Mesendoderm (in vitro differentiated cells): ENCODE measurements at regions not wholly inside any gene's neighbourhood (a gene's known extent, or its start where the extent isn't known, plus 50 kb on each side); places are given as distances from the start of the nearest gene placed in this dataset.

ENCODE experiments used
- DNase-seq: peaks from one replicate; pipeline ENCODE4 v3.0.0; 2013
- H2AK5ac ChIP-seq: 2 replicates; pipeline ENCODE4 v1.6.1; 2013; ENCODE audit warnings: low read length, inconsistent platforms
- H2BK120ac ChIP-seq: 2 replicates; pipeline ENCODE4 v1.6.1; 2013; ENCODE audit warnings: low read depth, mild to moderate bottlenecking, low read length, moderate library complexity, mixed read lengths
- H2BK15ac ChIP-seq: replicated peaks from 2 replicates; pipeline ENCODE4 v1.6.1; 2013; ENCODE audit warnings: low read depth, mild to moderate bottlenecking, moderate library complexity
- H2BK5ac ChIP-seq: 2 replicates; pipeline ENCODE4 v1.6.1; 2013; ENCODE audit warnings: low read length, inconsistent platforms
- H3K18ac ChIP-seq: 2 replicates; pipeline ENCODE4 v1.6.1; 2013; ENCODE audit warnings: mild to moderate bottlenecking, low read length, mixed read lengths
- H3K23ac ChIP-seq: one replicate; pipeline ENCODE4 v1.6.1; 2013; ENCODE audit warnings: low read length
- H3K27ac ChIP-seq: 2 replicates; pipeline ENCODE4 v1.5.1; 2013; ENCODE audit warnings: low read depth, mild to moderate bottlenecking, inconsistent platforms, low read length, moderate library complexity
- H3K27me3 ChIP-seq: 2 replicates; pipeline ENCODE4 v1.6.1; 2013; ENCODE audit warnings: low read length, control low read depth, mild to moderate bottlenecking, inconsistent platforms; ENCODE audit not compliant: insufficient read depth, poor library complexity
- H3K36me3 ChIP-seq: 2 replicates; pipeline ENCODE4 v1.6.1; 2013; ENCODE audit warnings: low read length, inconsistent platforms; ENCODE audit not compliant: control insufficient read depth, insufficient read depth
- H3K4ac ChIP-seq: one replicate; pipeline ENCODE4 v1.6.1; 2013; ENCODE audit warnings: low read depth, mild to moderate bottlenecking, low read length, moderate library complexity
- H3K4me1 ChIP-seq: 2 replicates; pipeline ENCODE4 v1.6.1; 2013; ENCODE audit warnings: low read depth, low read length, inconsistent platforms; ENCODE audit not compliant: control insufficient read depth
- H3K4me2 ChIP-seq: 2 replicates; pipeline ENCODE4 v1.6.1; 2013; ENCODE audit warnings: low read length
- H3K4me3 ChIP-seq: 2 replicates; pipeline ENCODE4 v1.5.1; 2013; ENCODE audit warnings: mild to moderate bottlenecking, low read length
- H3K56ac ChIP-seq: one replicate; pipeline ENCODE4 v1.6.1; 2013; ENCODE audit warnings: low read length
- H3K79me1 ChIP-seq: 2 replicates; pipeline ENCODE4 v1.6.1; 2013; ENCODE audit warnings: low read length, inconsistent platforms
- H3K79me2 ChIP-seq: 2 replicates; pipeline ENCODE4 v1.6.1; 2013; ENCODE audit warnings: mild to moderate bottlenecking, low read length; ENCODE audit not compliant: control insufficient read depth, insufficient read depth
- H3K9ac ChIP-seq: 2 replicates; pipeline ENCODE4 v1.6.1; 2013; ENCODE audit warnings: low read length, inconsistent platforms
- H4K5ac ChIP-seq: one replicate; pipeline ENCODE4 v1.6.1; 2013; ENCODE audit warnings: low read length
- H4K8ac ChIP-seq: one replicate; pipeline ENCODE4 v1.6.1; 2013; ENCODE audit warnings: low read depth, mild to moderate bottlenecking, control low read depth, low read length, moderate library complexity
- whole genome bisulfite sequencing: extraction: QIAGEN DNeasy Blood & Tissue Kit; methylation state at CpG from one replicate; pipeline ENCODE4 v1.1.7; 2013; ENCODE audit warnings: low lambda C conversion rate, missing lambda C conversion rate; ENCODE audit not compliant: insufficient coverage; ENCODE audit errors: extremely low coverage; 5-methylcytosine and 5-hydroxymethylcytosine counted together

GRCh38 chr22:49199224-49199623 is 628.4 kb downstream of the BRD1 start:
- Histone ChIP-seq H4K5ac (no peak overlapping the region), H3K4ac (no peak overlapping the region), H3K4me2 (no peak overlapping the region), H2BK15ac (no peak overlapping the region), H3K4me1 (no peaks in the 10 kb centered on the region), H3K79me2 (no peaks in the 10 kb centered on the region), H3K27ac (no peak overlapping the region), H2BK120ac (no peak overlapping the region), H4K8ac (no peak overlapping the region), H2BK5ac (no peak overlapping the region), H3K27me3 (no peaks in the 10 kb centered on the region), H2AK5ac (no peak overlapping the region), H3K36me3 (no peaks in the 10 kb centered on the region), H3K79me1 (no peaks in the 10 kb centered on the region), H3K9ac (no peak overlapping the region), H3K4me3 (no peak overlapping the region), H3K18ac (no peak overlapping the region), H3K23ac (no peak overlapping the region), H3K56ac (no peak overlapping the region)
- WGBS = no CpG with 5 or more reads among the region's 5 CpGs
- no peak for DNase-seq

- Histone ChIP-seq H3K27ac (no peak overlapping the region), H3K4ac (no peak overlapping the region), H4K5ac (no peak overlapping the region), H2BK120ac (no peak overlapping the region), H3K56ac (no peak overlapping the region), H3K9ac (no peak overlapping the region), H3K18ac (no peak overlapping the region), H3K79me2 (no peaks in the 10 kb centered on the region), H3K4me1 (no peaks in the 10 kb centered on the region), H3K27me3 (no peaks in the 10 kb centered on the region), H3K79me1 (no peaks in the 10 kb centered on the region), H4K8ac (no peak overlapping the region), H3K23ac (no peak overlapping the region), H2BK15ac (no peak overlapping the region), H3K36me3 (no peaks in the 10 kb centered on the region), H2BK5ac (no peak overlapping the region), H3K4me3 (no peak overlapping the region), H3K4me2 (no peak overlapping the region), H2AK5ac (no peak overlapping the region)
- no CpG with 5 or more reads among the region's 6 CpGs for WGBS
- DNase-seq = no peak
These were observed 629.0 kb downstream of the BRD1 start for GRCh38 chr22:49198705-49199084.

GRCh38 chr22:49197986-49198704 is 629.5 kb downstream of the BRD1 start:
- H3K79me2 ChIP-seq = no peaks in the 10 kb centered on the region
- H3K4me1 ChIP-seq = no peaks in the 10 kb centered on the region
- H2AK5ac ChIP-seq = no peak overlapping the region
- no peak overlapping the region for H2BK5ac ChIP-seq
- H3K4me3 ChIP-seq = no peak overlapping the region
- H4K5ac ChIP-seq = no peak overlapping the region
- WGBS = no CpG with 5 or more reads among the region's 20 CpGs
- no peak overlapping the region for H3K27ac ChIP-seq
- H4K8ac ChIP-seq = no peak overlapping the region
- no peak overlapping the region for H3K4me2 ChIP-seq
- DNase-seq = no peak
- no peaks in the 10 kb centered on the region for H3K27me3 ChIP-seq
- no peaks in the 10 kb centered on the region for H3K36me3 ChIP-seq
- H3K79me1 ChIP-seq = no peaks in the 10 kb centered on the region
- no peak overlapping the region for H3K18ac ChIP-seq
- H3K23ac ChIP-seq = no peak overlapping the region
- H3K9ac ChIP-seq = no peak overlapping the region
- H2BK120ac ChIP-seq = no peak overlapping the region
- H3K56ac ChIP-seq = no peak overlapping the region
- H2BK15ac ChIP-seq = no peak overlapping the region
- H3K4ac ChIP-seq = no peak overlapping the region

DNA sequence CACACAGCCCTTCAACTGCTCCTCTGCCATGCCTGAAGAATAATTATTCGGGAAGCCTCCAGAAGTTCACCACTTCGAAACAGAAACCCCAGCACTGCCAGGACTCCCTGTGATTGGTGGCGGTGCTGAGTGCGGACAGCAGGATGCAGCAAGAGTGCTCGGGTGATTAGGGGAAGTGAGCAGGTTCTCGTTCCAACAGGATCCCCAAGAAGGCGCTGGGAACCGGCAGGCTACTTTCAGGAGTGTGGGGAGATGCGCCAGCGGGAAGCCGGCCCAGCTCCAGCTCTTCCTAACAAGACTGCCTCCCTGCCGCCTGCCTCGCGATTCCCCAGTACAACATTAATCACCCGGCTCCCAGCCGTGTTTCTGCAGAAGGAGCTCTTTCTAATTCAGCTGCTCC is 630.2 kb downstream of the BRD1 start:
- H4K8ac ChIP-seq = no peak overlapping the region
- DNase-seq = peak; percentile 18
- H2BK120ac ChIP-seq = no peak overlapping the region
- H3K4me1 ChIP-seq = no peaks in the 10 kb centered on the region
- H3K79me2 ChIP-seq = no peaks in the 10 kb centered on the region
- H3K4ac ChIP-seq = no peak overlapping the region
- H3K56ac ChIP-seq = no peak overlapping the region
- H3K9ac ChIP-seq = no peak overlapping the region
- H3K27me3 ChIP-seq = no peaks in the 10 kb centered on the region
- H4K5ac ChIP-seq = no peak overlapping the region
- H3K36me3 ChIP-seq = no peaks in the 10 kb centered on the region
- H2AK5ac ChIP-seq = no peak overlapping the region
- H3K79me1 ChIP-seq = no peaks in the 10 kb centered on the region
- H2BK15ac ChIP-seq = no peak overlapping the region
- H3K18ac ChIP-seq = no peak overlapping the region
- H2BK5ac ChIP-seq = no peak overlapping the region
- no peak overlapping the region for H3K23ac ChIP-seq
- WGBS = no CpG with 5 or more reads among the region's 16 CpGs
- no peak overlapping the region for H3K4me3 ChIP-seq
- H3K4me2 ChIP-seq = no peak overlapping the region
- H3K27ac ChIP-seq = no peak overlapping the region

DNA sequence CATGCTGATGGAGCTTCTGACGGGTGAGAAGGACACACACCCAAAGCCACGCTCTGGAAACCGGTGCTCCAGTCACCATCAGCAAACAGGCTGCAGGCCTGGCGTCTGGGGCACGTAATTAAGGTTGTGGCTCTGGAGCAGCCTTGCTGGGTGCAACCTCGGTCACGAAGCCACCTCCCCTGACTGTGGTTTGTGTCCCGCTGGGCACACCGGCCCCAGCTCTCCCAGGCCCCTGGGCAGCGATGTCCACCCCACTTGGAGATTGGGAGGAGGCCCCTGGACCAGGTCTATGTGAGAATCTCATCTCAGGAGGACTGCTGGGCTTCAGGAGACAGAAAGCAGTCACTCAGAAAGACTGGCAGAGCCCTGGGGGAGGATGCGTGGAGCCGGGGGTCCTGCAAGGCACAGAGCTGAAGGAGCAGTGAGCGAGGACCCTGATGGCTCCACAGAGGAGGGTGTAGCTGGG is 631.6 kb downstream of the BRD1 start:
- no CpG with 5 or more reads among the region's 13 CpGs for WGBS

DNA sequence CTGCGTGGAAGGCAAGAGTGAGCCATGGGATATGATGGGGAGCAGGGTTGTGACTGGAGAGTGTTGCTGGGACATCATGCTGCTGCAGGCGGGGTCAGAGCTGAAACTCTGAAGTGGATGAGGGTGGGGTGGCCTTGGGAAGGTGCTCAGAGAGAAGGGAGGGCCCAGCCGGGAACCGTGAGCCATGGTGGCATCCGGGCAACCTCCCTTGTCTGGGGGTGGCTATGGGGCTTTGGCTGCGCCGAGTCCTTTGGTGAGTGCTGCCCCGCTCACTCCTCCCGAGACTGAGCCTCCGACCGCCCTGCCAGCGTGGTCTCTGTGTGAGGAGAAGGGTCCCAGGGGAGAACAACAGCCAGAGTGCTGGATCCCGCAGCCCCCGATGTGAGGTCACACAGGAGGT is 632.0 kb downstream of the BRD1 start:
- no peak overlapping the region for H3K4me3 ChIP-seq
- no peaks in the 10 kb centered on the region for H3K79me1 ChIP-seq
- H3K18ac ChIP-seq = no peak overlapping the region
- H3K56ac ChIP-seq = no peak overlapping the region
- no peak for DNase-seq
- H3K23ac ChIP-seq = no peak overlapping the region
- no peaks in the 10 kb centered on the region for H3K4me1 ChIP-seq
- WGBS = no CpG with 5 or more reads among the region's 14 CpGs
- no peak overlapping the region for H3K9ac ChIP-seq
- H4K5ac ChIP-seq = no peak overlapping the region
- no peak overlapping the region for H2AK5ac ChIP-seq
- H2BK15ac ChIP-seq = no peak overlapping the region
- no peak overlapping the region for H4K8ac ChIP-seq
- H3K36me3 ChIP-seq = no peaks in the 10 kb centered on the region
- H3K79me2 ChIP-seq = no peaks in the 10 kb centered on the region
- no peak overlapping the region for H3K4me2 ChIP-seq
- H3K4ac ChIP-seq = no peak overlapping the region
- no peak overlapping the region for H2BK5ac ChIP-seq
- no peaks in the 10 kb centered on the region for H3K27me3 ChIP-seq
- H2BK120ac ChIP-seq = no peak overlapping the region
- H3K27ac ChIP-seq = no peak overlapping the region

More for the DNA sequence above, 631.6 kb downstream of the BRD1 start:
- Histone ChIP-seq H3K27ac (no peak overlapping the region), H3K9ac (no peak overlapping the region), H3K27me3 (no peaks in the 10 kb centered on the region), H3K4me1 (no peaks in the 10 kb centered on the region), H3K56ac (no peak overlapping the region), H4K5ac (no peak overlapping the region), H3K4me3 (no peak overlapping the region), H3K79me1 (no peaks in the 10 kb centered on the region), H2BK15ac (no peak overlapping the region), H2BK5ac (no peak overlapping the region), H3K36me3 (no peaks in the 10 kb centered on the region), H2AK5ac (no peak overlapping the region), H3K79me2 (no peaks in the 10 kb centered on the region), H4K8ac (no peak overlapping the region), H2BK120ac (no peak overlapping the region), H3K4me2 (no peak overlapping the region), H3K18ac (no peak overlapping the region), H3K23ac (no peak overlapping the region), H3K4ac (no peak overlapping the region)
- DNase-seq = no peak
